Muscle layer of duodenum (tissue), 2 donors: ENCODE measurements at regions not wholly inside any gene's neighbourhood (a gene's known extent, or its start where the extent isn't known, plus 50 kb on each side); places are given as distances from the start of the nearest gene placed in this dataset.
"Not testable (repeated sequence)": the region's sequence is repeated elsewhere in the genome, so short reads cannot be mapped to it uniquely, and the experiment has no call there.

Experiments used
- H3K27ac ChIP-seq: one replicate; pipeline ENCODE4 v1.7.0; 2013; ENCODE audit warnings: mild to moderate bottlenecking, low read length
- H3K27me3 ChIP-seq: one replicate; pipeline ENCODE4 v1.7.0; 2013; ENCODE audit warnings: low read depth, mild to moderate bottlenecking, control low read depth, low read length
- H3K36me3 ChIP-seq, 2 donors: one replicate each; pipeline ENCODE4 v1.7.0; 2013; ENCODE audit warnings: low read length in 2 of 2, control low read depth in 1 of 2, mild to moderate bottlenecking in 1 of 2; ENCODE audit not compliant: insufficient read depth in 2 of 2, control insufficient read depth in 1 of 2
- H3K4me1 ChIP-seq, 2 donors: one replicate each; pipeline ENCODE4 v1.7.0; 2013; ENCODE audit warnings: low read length in 2 of 2, mild to moderate bottlenecking in 2 of 2, control low read depth in 1 of 2, moderate library complexity in 1 of 2; ENCODE audit not compliant: insufficient read depth in 2 of 2, control insufficient read depth in 1 of 2
- H3K4me3 ChIP-seq, 2 donors: one replicate each; pipeline ENCODE4 v1.7.0; 2013; ENCODE audit warnings: low read length in 2 of 2, low read depth in 1 of 2, mild to moderate bottlenecking in 1 of 2
- H3K9me3 ChIP-seq, 2 donors: one replicate each; pipeline ENCODE4 v1.7.0; 2013; ENCODE audit warnings: low read length in 2 of 2, control low read depth in 1 of 2, mild to moderate bottlenecking in 1 of 2; ENCODE audit not compliant: control insufficient read depth in 1 of 2
- donor health status: healthy.

- no peaks in the 10 kb centered on the region for H3K9me3 ChIP-seq
- H3K4me1 ChIP-seq: no peaks in the 10 kb centered on the region
- no peaks in the 10 kb centered on the region for H3K36me3 ChIP-seq
- H3K27me3 ChIP-seq: no peaks in the 10 kb centered on the region
- no peak overlapping the region for H3K4me3 ChIP-seq
- no peak overlapping the region for H3K27ac ChIP-seq
Measured at GRCh38 chr1:60942896-60943638, 139.3 kb upstream of the NFIA start.

- no peaks in the 10 kb centered on the region for H3K27me3 ChIP-seq
- H3K9me3 ChIP-seq: no peaks in the 10 kb centered on the region
Measured at GRCh38 chr1:60942291-60942690, 140.1 kb upstream of the NFIA start.

DNA sequence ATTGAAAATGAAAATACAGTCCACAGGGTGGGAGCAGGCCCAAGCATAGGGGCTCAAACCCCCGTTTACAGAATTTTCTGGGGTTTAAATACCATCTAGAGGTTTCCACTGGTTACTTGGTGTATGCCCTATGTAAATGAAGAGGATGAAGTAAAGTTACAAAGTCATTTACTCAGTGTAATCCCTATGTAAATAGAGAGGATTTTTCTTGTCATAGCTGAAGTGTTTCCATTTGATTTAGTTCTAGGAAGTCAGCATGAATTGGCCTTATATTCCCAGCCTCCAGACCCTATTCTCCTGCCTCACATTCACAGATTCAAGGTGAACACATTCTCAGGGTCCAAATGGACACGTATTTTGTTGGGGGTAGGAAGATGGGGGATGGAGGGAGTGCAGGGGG is 141.7 kb upstream of the NFIA start:
- not testable (repeated sequence) for H3K4me1 ChIP-seq, H3K9me3 ChIP-seq, H3K27me3 ChIP-seq, H3K36me3 ChIP-seq, H3K4me3 ChIP-seq, H3K27ac ChIP-seq

More at GRCh38 chr1:60942291-60942690, 140.1 kb upstream of the NFIA start:
- H3K4me3 ChIP-seq: no peak overlapping the region
- no peaks in the 10 kb centered on the region for H3K4me1 ChIP-seq
- no peak overlapping the region for H3K27ac ChIP-seq
- no peaks in the 10 kb centered on the region for H3K36me3 ChIP-seq

DNA sequence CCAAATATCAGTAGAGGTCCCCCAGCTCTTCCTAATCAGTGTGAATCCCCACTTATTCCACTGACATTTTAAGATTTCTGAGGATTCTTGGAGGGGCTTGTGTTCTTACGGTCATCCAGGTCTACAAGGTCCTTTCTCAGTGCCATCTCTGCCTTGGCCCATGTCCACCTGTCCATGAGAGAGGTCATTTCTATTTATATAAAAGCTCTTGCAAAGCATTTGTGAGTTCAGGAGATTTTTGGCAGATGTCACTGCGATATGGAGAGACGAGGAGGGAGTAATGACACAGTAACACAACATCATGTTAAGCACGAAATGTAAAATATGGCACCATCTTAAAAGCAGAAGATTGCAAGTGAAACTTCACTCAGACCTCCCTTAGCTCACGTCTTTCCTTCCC is 144.6 kb upstream of the NFIA start:
- Histone ChIP-seq H3K36me3 (no peaks in the 10 kb centered on the region), H3K9me3 (no peaks in the 10 kb centered on the region), H3K27me3 (no peaks in the 10 kb centered on the region), H3K4me1 (peaks cover 0 to 8% of the 10 kb centered on the region in 2 donors), H3K4me3 (no peak overlapping the region), H3K27ac (no peak overlapping the region)

DNA sequence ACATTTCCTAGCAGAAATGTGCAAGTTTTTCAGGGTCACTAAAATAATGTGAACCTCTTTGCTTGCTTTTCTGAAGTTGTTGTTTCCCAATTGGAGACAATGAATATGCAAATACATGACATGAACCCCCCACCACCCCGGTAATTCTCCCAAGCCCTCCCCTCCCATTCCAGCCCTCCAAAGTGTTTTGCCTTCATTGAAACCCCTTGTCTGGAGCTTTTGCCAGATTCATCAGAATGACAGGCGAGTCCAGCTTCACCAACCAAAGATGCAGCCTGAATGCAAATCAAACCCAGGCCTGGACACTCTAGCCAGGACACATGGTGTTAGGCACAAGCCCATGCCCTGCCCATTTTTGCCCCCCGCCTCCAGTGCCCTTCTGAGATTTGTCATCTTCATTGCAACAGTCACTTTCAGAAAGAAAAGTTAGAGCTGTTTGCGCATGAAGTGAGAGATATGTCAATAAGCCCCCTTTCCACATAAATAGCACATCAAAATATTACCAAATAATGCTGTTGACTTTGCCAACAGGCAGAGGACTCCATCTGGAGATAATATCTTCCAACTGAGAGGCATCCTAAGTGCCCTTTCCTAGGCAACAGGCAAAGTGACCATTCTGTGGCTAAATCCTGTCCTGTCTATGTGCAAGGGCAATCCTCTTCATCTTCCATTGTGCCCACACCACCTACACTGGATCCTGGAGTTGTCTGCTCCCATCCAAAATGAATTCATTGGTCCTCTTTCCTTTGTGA is 145.6 kb upstream of the NFIA start:
- H3K27ac ChIP-seq: no peak overlapping the region
- peaks cover 0 to 8% of the 10 kb centered on the region in 2 donors for H3K4me1 ChIP-seq
- no peaks in the 10 kb centered on the region for H3K36me3 ChIP-seq
- no peaks in the 10 kb centered on the region for H3K27me3 ChIP-seq
- H3K4me3 ChIP-seq: no peak overlapping the region
- no peaks in the 10 kb centered on the region for H3K9me3 ChIP-seq

GRCh38 chr1:60936163-60936562 is 146.2 kb upstream of the NFIA start:
- Histone ChIP-seq H3K4me1 (peaks cover 0 to 8% of the 10 kb centered on the region in 2 donors), H3K4me3 (no peak overlapping the region), H3K9me3 (no peaks in the 10 kb centered on the region), H3K36me3 (no peaks in the 10 kb centered on the region), H3K27ac (no peak overlapping the region), H3K27me3 (no peaks in the 10 kb centered on the region)

DNA sequence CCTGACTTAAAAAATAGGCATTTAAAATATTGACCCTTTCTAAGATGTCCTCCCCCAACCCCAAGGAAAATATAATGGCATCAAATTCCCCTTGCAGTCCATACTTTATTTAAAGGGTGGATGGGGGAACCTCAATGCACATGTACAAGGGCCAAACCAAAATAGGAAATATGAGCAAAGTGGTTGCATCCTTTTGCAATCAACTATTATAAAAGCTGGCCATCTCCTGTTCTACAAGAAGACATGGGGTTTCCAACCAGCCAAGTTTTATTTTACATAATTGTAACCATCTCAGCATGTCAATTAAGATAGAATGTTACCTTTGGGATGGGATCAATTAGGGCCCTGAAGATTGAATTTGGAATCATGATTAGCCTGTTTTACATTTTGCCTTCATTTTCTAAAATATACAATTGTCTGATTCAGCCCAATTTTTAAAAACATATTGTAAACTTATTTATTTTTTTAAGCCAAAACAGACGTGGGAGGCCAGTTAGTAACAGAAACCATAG is 146.7 kb upstream of the NFIA start:
- Histone ChIP-seq H3K27me3 (no peaks in the 10 kb centered on the region), H3K4me3 (no peak overlapping the region), H3K9me3 (no peaks in the 10 kb centered on the region), H3K27ac (no peak overlapping the region), H3K4me1 (peaks cover 0 to 8% of the 10 kb centered on the region in 2 donors), H3K36me3 (no peaks in the 10 kb centered on the region)

DNA sequence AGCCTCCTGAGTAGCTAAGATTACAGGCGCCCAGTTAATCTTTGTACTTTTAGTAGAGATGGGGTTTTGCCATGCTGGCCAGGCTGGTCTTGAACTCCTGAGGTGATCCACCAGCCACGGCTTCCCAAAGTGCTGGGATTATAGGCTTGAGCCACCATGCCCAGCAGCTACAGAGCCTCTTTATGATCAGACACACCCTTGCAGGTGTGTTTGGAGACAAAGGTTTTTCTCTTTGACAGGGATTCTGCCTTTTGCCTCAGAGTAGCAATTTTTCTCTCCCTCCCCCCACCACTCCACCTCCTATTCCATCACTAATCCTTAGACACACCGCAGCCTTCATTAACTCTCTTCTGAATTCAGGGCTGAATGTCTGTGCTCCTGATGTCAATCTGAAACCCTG is 152.2 kb upstream of the NFIA start:
- Histone ChIP-seq H3K9me3 (no peaks in the 10 kb centered on the region), H3K36me3 (no peaks in the 10 kb centered on the region), H3K27me3 (no peaks in the 10 kb centered on the region), H3K4me1 (no peaks in the 10 kb centered on the region), H3K27ac (no peak overlapping the region), H3K4me3 (no peak overlapping the region)

DNA sequence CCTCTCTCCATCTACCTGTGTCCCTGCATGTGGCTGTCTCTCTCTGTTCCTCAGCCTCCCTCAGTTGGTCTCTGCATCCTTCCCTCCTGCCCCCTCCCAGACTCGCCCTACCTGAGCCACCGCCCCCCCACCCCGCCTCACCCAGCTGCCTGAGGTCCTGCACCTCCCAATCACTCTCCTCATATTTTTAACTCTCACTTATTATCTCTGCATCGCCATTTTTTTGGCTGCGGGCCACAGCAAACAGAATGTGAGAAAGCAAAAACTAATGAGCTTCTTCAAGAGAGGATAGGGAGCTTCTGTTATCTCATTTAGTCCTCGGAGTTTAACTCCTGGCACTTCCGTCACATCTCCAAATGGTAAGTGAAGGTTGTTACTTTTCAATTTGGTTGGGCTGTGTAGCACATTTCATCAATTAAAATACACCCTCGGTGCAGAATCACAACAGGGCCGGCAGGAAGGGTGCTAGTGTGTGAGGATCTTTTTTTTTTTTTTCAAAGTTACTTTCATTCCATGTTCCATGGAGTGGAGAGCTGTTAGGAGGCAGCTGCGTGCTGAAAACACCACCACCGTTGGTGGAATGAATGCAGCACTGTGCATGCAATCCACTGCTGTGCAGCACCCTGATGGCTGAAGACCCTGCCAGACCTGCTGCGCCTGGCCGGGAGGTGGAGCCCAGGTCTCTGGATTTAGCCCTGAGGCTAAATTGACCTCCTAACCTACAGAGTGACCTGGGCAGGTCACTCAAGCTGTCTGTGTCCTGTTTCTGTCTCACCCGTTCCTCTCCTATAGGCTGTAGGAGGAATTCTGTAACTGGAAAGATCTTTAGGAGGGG is 157.2 kb upstream of the NFIA start:
- Histone ChIP-seq H3K27me3 (no peaks in the 10 kb centered on the region), H3K4me1 (peaks cover 0 to 13% of the 10 kb centered on the region in 2 donors), H3K9me3 (no peaks in the 10 kb centered on the region), H3K27ac (no peak overlapping the region), H3K36me3 (no peaks in the 10 kb centered on the region), H3K4me3 (no peak overlapping the region)

- Histone ChIP-seq H3K27me3 (no peaks in the 10 kb centered on the region), H3K9me3 (no peaks in the 10 kb centered on the region), H3K4me1 (peaks cover 0 to 13% of the 10 kb centered on the region in 2 donors), H3K36me3 (no peaks in the 10 kb centered on the region), H3K27ac (no peak overlapping the region), H3K4me3 (no peak overlapping the region)
Measured at GRCh38 chr1:60924165-60924564, 158.2 kb upstream of the NFIA start.
